ENCODE measurements at regions not wholly inside any gene's neighbourhood (a gene's known extent, or its start where the extent isn't known, plus 50 kb on each side); places are given as distances from the start of the nearest gene placed in this dataset.

- no peak overlapping the region for H3K4me3 Mint-ChIP-seq
- no peaks in the 10 kb centered on the region for H3K27me3 ChIP-seq (ENCODE audit: insufficient read depth)
- no peaks in the 10 kb centered on the region for H3K36me3 ChIP-seq (ENCODE audit: insufficient read depth)
- ATAC-seq (no peak), DNase-seq (ENCODE audit: low spot score) (no peak)
- no peaks in the 10 kb centered on the region for H3F3A ChIP-seq (replicated peaks; ENCODE audit: low read depth)
- no peaks in the 10 kb centered on the region for H3K36me3 Mint-ChIP-seq (ENCODE audit: low read depth)
- H3K4me1 ChIP-seq (ENCODE audit: insufficient read depth) = peaks cover 8% of the 10 kb centered on the region; the same call in 1 of the 2 replicates
- peaks cover 7% of the 10 kb centered on the region; the same call in 2 of the 3 replicates for H3K4me1 Mint-ChIP-seq
- no peaks in the 10 kb centered on the region for H3K9me3 Mint-ChIP-seq
- no peak overlapping the region for H3K27ac Mint-ChIP-seq
- H3K27me3 Mint-ChIP-seq (ENCODE audit: insufficient read depth, low read depth, poor library complexity) = no peaks in the 10 kb centered on the region
- no peaks in the 10 kb centered on the region for H4K20me1 ChIP-seq (replicated peaks; ENCODE audit: insufficient read depth)
- H3K9me2 ChIP-seq (ENCODE audit: insufficient read depth) = no peaks in the 10 kb centered on the region
- H3K4me2 ChIP-seq = no peak overlapping the region
- H3K4me3 ChIP-seq = no peak overlapping the region
- H2AFZ ChIP-seq = peak overlapping the region; percentile 8; the same call in 1 of the 2 replicates
- no peak for TF ChIP-seq ZNF331 (CRISPR knock-in tag; IDR thresholded peaks at IDR 0.05; ENCODE audit: low read depth)
- TF ChIP-seq CTCF (conservative IDR thresholded peaks at IDR 0.05; ENCODE audit: low read depth in 2 of 2) = no peak
- TF ChIP-seq ZNF462 (CRISPR knock-in tag; IDR thresholded peaks at IDR 0.05) = no peak
- TF ChIP-seq CREB1 (CRISPR knock-in tag; IDR thresholded peaks at IDR 0.05; ENCODE audit: low read depth) = no peak
- no peak for TF ChIP-seq ZNF114 (CRISPR knock-in tag; IDR thresholded peaks at IDR 0.05)
- TF ChIP-seq EZH2phosphoT487 (IDR thresholded peaks at IDR 0.05; ENCODE audit: unreplicated experiment) = no peak
- no peak for TF ChIP-seq ETS1 (IDR thresholded peaks at IDR 0.05)
- no peak for TF ChIP-seq EZH2 (IDR thresholded peaks at IDR 0.05; ENCODE audit: low read depth, unreplicated experiment)
- no peak for TF ChIP-seq NANOG (IDR thresholded peaks at IDR 0.05; ENCODE audit: borderline replicate concordance)
- no peak for TF ChIP-seq JUNB (IDR thresholded peaks at IDR 0.05; ENCODE audit: unreplicated experiment)
- no peak overlapping the region for H3K27ac ChIP-seq (ENCODE audit: low read depth)
- no peaks in the 10 kb centered on the region for H3K79me2 ChIP-seq (replicated peaks; ENCODE audit: insufficient read depth)
Observed at GRCh38 chr6:84280030-84280429, 52.6 kb upstream of the CEP162 start.
